OCI-LY1 (cell line): ENCODE measurements at regions not wholly inside any gene's neighbourhood (a gene's known extent, or its start where the extent isn't known, plus 50 kb on each side); places are given as distances from the start of the nearest gene placed in this dataset.

Source experiments
- H2AFZ ChIP-seq: fragments of 200-600 bp; sonication (generic), shearing (Covaris generic); 2 replicates; pipeline ENCODE4 v1.6.0; 2014; ENCODE audit warnings: antibody characterized with exemption, mild to moderate bottlenecking, low read length
- H3F3A ChIP-seq: fragments of 200-600 bp; sonication (generic), shearing (Covaris generic); 2 replicates; pipeline ENCODE4 v1.6.0; 2014; ENCODE audit warnings: mild to moderate bottlenecking, antibody characterized with exemption, low read length, moderate library complexity; ENCODE audit not compliant: insufficient read depth
- H3K27ac ChIP-seq: fragments of 200-600 bp; sonication (generic); 2 replicates; pipeline ENCODE4 v1.5.1; 2014; ENCODE audit warnings: low read length, mixed run types, mild to moderate bottlenecking, low read depth; ENCODE audit not compliant: poor library complexity, severe bottlenecking
- H3K27me3 ChIP-seq: fragments of 200-600 bp; sonication (generic); 2 replicates; pipeline ENCODE4 v1.6.0; 2014; ENCODE audit warnings: antibody characterized with exemption, mild to moderate bottlenecking, low read length, moderate library complexity; ENCODE audit not compliant: insufficient read depth
- H3K36me3 ChIP-seq: fragments of 200-600 bp; sonication (generic); 2 replicates; pipeline ENCODE4 v1.6.1; 2014; ENCODE audit warnings: mild to moderate bottlenecking, antibody characterized with exemption, low read length, moderate library complexity, mixed read lengths; ENCODE audit not compliant: insufficient read depth
- H3K4me1 ChIP-seq: fragments of 200-600 bp; sonication (generic); 2 replicates; pipeline ENCODE4 v1.5.1; 2014; ENCODE audit warnings: mild to moderate bottlenecking, low read length, moderate library complexity; ENCODE audit not compliant: insufficient read depth, severe bottlenecking
- H3K4me2 ChIP-seq: fragments of 200-600 bp; sonication (generic), shearing (Covaris generic); 2 replicates; pipeline ENCODE4 v1.6.1; 2014; ENCODE audit warnings: low read length
- H3K4me3 ChIP-seq: fragments of 200-600 bp; sonication (generic); 2 replicates; pipeline ENCODE4 v1.5.1; 2014; ENCODE audit warnings: low read length, low read depth, mild to moderate bottlenecking, mixed read lengths; ENCODE audit not compliant: poor library complexity, severe bottlenecking
- H3K79me2 ChIP-seq: fragments of 200-600 bp; shearing (Covaris generic); 2 replicates; pipeline ENCODE4 v1.6.1; 2016; ENCODE audit warnings: mixed run types, low read length, mixed read lengths; ENCODE audit not compliant: insufficient read depth
- H3K9ac ChIP-seq: fragments of 200-600 bp; sonication (generic), shearing (Covaris generic); 2 replicates; pipeline ENCODE4 v1.6.1; 2014; ENCODE audit warnings: mild to moderate bottlenecking, low read length, mixed read lengths
- H3K9me2 ChIP-seq: fragments of 200-600 bp; sonication (generic), shearing (Covaris generic); 2 replicates; pipeline ENCODE4 v1.6.1; 2014; ENCODE audit warnings: low read depth, mild to moderate bottlenecking, low read length, mixed read lengths
- H3K9me3 ChIP-seq: fragments of 200-600 bp; shearing (Covaris generic); 2 replicates; pipeline ENCODE4 v1.6.1; 2014; ENCODE audit warnings: low read length, mixed read lengths
- H4K20me1 ChIP-seq: fragments of 200-600 bp; sonication (generic), shearing (Covaris generic); 2 replicates; pipeline ENCODE4 v1.6.0; 2016; ENCODE audit warnings: mild to moderate bottlenecking, low read length; ENCODE audit not compliant: insufficient read depth
- CTCF ChIP-seq: fragments of 200-600 bp; sonication (generic), shearing (Covaris generic); IDR thresholded peaks from 2 replicates; pipeline ENCODE4 v1.5.1; 2017; ENCODE audit warnings: mild to moderate bottlenecking, antibody characterized with exemption, low read length, moderate library complexity, mixed read lengths
- EZH2 ChIP-seq: fragments of 200-600 bp; sonication (generic), shearing (Covaris generic); IDR thresholded peaks from 2 replicates; pipeline ENCODE4 v1.8.0; 2017; ENCODE audit warnings: borderline replicate concordance, mixed run types, mild to moderate bottlenecking, antibody characterized with exemption, low read length, moderate library complexity, mixed read lengths

GRCh38 chr13:70945506-70945905 is 837.3 kb upstream of the KLHL1 start:
- H3K9ac ChIP-seq, result no peak overlapping the region
- H3K36me3 ChIP-seq, result no peaks in the 10 kb centered on the region
- no peaks in the 10 kb centered on the region for H4K20me1 ChIP-seq
- H3K27me3 ChIP-seq, result no peaks in the 10 kb centered on the region
- H3F3A ChIP-seq, result no peaks in the 10 kb centered on the region
- H3K9me3 ChIP-seq, result no peaks in the 10 kb centered on the region
- no peaks in the 10 kb centered on the region for H3K79me2 ChIP-seq
- no peaks in the 10 kb centered on the region; the same call in 1 of the 2 replicates for H3K9me2 ChIP-seq
- H3K27ac ChIP-seq, result no peak overlapping the region
- TF ChIP-seq EZH2 (no peak), CTCF (no peak)
- H3K4me1 ChIP-seq, result no peaks in the 10 kb centered on the region
- no peak overlapping the region for H3K4me2 ChIP-seq
- H3K4me3 ChIP-seq, result no peak overlapping the region
- no peak overlapping the region for H2AFZ ChIP-seq

- TF ChIP-seq CTCF (no peak), EZH2 (no peak)
- H3F3A ChIP-seq, result no peaks in the 10 kb centered on the region
Observed at GRCh38 chr13:70941454-70941853, 833.2 kb upstream of the KLHL1 start.

GRCh38 chr13:70938462-70938861 is 830.2 kb upstream of the KLHL1 start:
- Histone ChIP-seq H4K20me1 (no peaks in the 10 kb centered on the region), H3F3A (no peaks in the 10 kb centered on the region), H3K4me3 (no peak overlapping the region), H3K27ac (no peak overlapping the region), H3K9ac (no peak overlapping the region), H3K4me2 (no peak overlapping the region), H3K36me3 (no peaks in the 10 kb centered on the region), H3K4me1 (no peaks in the 10 kb centered on the region), H3K79me2 (no peaks in the 10 kb centered on the region), H3K9me3 (no peaks in the 10 kb centered on the region), H2AFZ (no peak overlapping the region), H3K9me2 (no peaks in the 10 kb centered on the region; the same call in 1 of the 2 replicates), H3K27me3 (no peaks in the 10 kb centered on the region)
- TF ChIP-seq EZH2 (no peak), CTCF (no peak)

More at GRCh38 chr13:70941454-70941853, 833.2 kb upstream of the KLHL1 start:
- Histone ChIP-seq H3K79me2 (no peaks in the 10 kb centered on the region), H3K9me3 (no peaks in the 10 kb centered on the region), H3K9ac (no peak overlapping the region), H3K4me1 (no peaks in the 10 kb centered on the region), H3K9me2 (no peaks in the 10 kb centered on the region; the same call in 1 of the 2 replicates), H3K36me3 (no peaks in the 10 kb centered on the region), H3K27me3 (no peaks in the 10 kb centered on the region), H3K4me2 (no peak overlapping the region), H2AFZ (no peak overlapping the region), H3K27ac (no peak overlapping the region), H4K20me1 (no peaks in the 10 kb centered on the region), H3K4me3 (no peak overlapping the region)
